HG03025 (cell line): ENCODE measurements at regions not wholly inside any gene's neighbourhood (a gene's known extent, or its start where the extent isn't known, plus 50 kb on each side); places are given as distances from the start of the nearest gene placed in this dataset.
"Not testable (repeated sequence)": the region's sequence is repeated elsewhere in the genome, so short reads cannot be mapped to it uniquely, and the experiment has no call there.

Source experiments
- ATAC-seq: cut with Tn5 transposase; IDR thresholded peaks from one replicate; pipeline ENCODE4 v1.9.1; 2021; ENCODE audit warnings: mild to moderate bottlenecking, moderate library complexity; ENCODE audit not compliant: unreplicated experiment, low FRiP score

GRCh38 chr3:22835041-22835440 lies 368.1 kb upstream of the UBE2E2 start:
- ATAC-seq, result no peak

- no peak for ATAC-seq
Observed at GRCh38 chr3:22836131-22836530, 367.0 kb upstream of the UBE2E2 start.

GRCh38 chr3:22843854-22844253 lies 359.3 kb upstream of the UBE2E2 start:
- ATAC-seq, result no peak

GRCh38 chr3:22846566-22846965 lies 356.6 kb upstream of the UBE2E2 start:
- ATAC-seq, result no peak

DNA sequence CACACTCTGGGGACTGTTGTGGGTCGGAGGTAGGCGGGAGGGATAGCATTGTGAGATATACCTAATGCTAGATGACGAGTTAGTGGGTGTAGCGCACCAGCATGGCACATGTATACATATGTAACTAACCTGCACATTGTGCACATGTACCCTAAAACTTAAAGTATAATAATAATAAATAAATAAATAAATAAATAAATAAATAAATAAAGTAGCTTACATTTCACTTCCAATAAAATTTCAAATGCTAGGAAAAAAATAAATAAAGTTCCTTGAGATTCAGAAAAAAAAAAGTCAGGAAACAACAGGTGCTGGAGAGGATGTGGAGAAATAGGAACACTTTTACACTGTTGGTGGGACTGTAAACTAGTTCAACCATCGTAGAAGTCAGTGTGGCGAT lies 353.5 kb upstream of the UBE2E2 start:
- ATAC-seq, result not testable (repeated sequence)

DNA sequence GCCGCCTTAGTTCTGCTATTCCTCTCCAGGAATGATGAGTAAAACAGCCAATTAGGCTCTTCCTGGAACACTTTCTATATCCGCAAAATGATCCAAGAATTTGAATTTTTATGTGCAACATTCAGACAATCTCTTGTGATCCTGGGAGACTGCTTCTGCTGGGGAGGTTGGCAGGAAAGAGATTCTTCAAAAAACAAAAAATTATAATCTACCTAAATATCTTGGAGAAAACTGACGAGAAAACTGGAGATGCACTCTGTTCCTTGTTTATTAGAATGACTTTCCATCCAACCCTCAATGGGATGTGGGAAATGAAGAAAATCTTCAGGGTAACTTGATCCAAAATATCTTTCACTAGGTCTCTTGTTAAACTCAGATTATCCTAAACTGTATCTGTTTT lies 346.3 kb upstream of the UBE2E2 start:
- no peak for ATAC-seq

DNA sequence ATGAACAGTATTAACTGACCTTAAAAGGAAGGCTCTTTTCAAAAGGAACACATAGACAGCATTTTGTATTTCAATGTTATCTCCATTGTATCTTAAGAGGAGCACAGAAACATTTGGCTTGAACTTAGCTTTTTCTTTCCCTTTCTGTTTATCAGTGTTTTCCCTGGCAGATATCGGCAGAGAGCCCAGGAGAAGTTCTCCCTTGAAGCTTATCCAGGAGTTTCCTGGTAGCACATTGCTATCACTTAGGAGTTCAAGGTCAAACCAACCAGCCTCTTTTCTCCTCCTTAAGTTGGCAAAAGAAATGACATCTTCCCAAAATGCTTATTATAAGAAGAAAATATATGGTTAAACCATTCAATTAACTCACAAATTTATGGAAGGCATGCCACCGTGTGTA lies 344.6 kb upstream of the UBE2E2 start:
- no peak for ATAC-seq

DNA sequence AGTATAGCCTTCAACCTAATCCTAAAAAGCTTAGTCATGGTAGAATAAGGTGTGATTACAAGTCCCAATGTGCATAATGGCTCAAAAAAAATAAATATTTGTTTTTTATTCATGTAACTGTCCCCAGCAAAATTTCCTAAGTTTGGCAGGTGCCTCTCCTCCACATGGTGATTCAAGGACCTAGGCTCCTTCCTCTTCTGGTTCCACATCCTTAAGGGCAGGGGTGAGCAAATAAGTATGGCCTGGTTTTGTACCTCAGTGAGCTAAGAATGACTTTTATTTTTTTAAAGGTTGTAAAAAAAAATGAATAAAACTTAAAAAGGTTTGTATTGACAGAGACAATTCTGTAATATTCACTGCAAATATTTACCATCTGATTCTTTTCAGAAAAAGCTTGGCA lies 343.5 kb upstream of the UBE2E2 start:
- ATAC-seq, result no peak

- no peak for ATAC-seq
Observed at GRCh38 chr3:22861426-22861825, 341.7 kb upstream of the UBE2E2 start.

GRCh38 chr3:22862111-22862510 lies 341.0 kb upstream of the UBE2E2 start:
- no peak for ATAC-seq

GRCh38 chr3:22882834-22883233 lies 320.3 kb upstream of the UBE2E2 start:
- ATAC-seq, result not testable (repeated sequence)

- ATAC-seq, result no peak
Observed at GRCh38 chr3:22885039-22885438, 318.1 kb upstream of the UBE2E2 start.

DNA sequence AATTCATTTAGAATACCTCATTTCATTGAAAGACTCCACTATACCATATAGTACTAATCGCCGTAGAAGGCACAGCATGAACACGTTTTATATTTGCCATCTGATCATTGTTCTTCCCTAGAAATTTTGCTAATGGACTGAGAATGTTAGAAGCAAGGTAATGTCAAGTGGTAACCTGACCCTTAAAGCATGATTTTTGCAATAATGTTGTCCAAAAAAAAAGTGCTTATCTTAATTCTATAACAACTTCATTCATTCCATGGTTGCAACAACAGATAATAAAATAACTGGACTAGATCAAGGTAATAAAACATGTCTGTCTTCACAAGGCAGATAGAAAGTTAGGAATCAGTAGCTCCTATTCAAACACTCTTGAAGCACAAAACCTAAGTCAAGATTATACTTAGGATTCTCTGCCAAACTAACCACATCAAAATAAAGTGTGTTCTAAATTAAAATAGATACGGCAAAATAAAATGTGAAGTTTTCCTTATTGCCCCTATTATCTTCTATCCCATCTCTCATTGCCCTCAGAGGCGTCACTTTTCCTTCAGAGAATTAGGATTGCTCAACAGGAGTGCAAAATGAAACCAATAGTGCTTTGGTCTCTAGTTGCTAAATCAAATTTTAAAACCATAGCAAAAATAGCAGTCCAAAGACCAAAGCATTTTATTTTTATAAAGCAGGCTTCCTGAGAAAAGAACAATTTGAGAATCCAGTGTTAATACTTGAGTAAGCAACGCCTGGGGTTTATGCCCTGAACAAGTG lies 317.4 kb upstream of the UBE2E2 start:
- ATAC-seq, result no peak

DNA sequence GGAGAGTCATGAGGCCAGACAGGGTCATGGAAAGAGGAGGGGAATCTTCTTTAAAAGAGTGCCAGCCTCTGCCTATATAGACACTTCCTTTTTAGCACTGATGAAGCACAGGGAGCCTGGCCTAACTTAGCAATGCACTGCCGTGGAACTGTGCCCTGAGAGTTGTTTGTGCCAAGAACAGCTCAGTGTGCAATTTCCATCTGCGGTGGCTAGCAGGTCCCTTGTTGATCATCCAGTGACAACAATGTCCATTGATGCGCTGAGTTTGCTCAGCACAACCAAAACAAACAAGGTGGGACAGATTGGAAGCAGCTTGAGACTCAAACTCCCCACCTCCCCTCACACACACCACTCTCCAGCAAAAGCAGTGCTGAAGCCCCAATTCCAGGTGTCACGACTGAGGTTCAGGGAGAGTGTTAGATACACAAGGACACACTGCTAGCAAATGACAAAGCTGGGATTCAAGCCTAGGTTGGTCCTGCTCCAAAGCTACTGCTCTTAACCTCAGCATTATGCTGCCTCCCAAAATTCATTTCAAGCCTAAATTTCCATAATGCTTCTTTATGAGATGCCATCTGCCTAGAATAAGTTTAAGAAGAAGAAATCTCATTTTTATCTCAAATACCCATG lies 316.6 kb upstream of the UBE2E2 start:
- ATAC-seq, result no peak

DNA sequence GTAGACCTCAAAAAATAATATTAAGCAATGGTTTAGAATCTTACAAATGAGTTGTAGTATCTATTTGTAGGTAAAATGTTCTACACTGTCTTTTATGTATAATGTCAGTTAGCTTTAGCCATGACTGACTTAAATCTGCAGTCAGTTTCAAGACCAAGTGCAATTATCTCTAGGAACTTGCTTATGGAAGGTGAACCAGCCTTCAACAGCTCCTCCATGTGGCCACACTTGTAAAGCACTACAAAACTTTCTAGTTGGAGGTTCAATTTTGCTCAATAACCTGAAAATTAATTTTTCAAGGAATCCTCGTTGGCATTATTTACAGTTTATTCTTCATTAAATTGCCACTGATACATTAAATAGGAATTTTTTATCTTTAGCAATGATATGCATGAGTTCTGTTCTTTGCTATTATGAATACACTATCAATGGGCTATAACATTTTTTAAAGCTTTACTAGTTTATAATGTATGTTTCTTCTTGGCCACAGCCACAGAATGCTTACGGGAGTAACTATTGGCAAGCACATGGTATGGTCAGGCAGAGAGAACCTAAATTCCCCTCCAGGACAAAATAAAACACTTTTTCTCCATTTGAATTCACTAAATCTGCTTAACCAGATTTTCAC lies 315.3 kb upstream of the UBE2E2 start:
- no peak for ATAC-seq

DNA sequence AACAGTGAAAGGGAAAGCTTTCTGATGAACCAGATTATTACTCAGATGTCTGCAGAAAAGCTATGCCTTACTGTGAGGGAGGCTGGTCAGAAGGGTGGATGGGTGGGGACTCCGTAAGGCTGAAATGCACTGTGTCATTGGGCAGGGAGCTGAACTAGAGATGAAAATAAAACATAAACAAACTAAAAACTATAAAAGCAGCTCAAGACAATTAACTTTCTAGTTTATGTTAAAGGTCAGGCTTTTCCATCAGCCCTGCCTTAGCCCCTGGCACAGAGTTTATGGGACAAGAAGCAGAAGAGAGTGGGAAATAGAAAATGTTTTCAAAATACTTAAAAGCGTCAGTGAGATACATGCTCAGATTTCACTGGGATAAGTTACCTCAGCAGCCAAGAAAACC lies 310.0 kb upstream of the UBE2E2 start:
- ATAC-seq, result no peak

DNA sequence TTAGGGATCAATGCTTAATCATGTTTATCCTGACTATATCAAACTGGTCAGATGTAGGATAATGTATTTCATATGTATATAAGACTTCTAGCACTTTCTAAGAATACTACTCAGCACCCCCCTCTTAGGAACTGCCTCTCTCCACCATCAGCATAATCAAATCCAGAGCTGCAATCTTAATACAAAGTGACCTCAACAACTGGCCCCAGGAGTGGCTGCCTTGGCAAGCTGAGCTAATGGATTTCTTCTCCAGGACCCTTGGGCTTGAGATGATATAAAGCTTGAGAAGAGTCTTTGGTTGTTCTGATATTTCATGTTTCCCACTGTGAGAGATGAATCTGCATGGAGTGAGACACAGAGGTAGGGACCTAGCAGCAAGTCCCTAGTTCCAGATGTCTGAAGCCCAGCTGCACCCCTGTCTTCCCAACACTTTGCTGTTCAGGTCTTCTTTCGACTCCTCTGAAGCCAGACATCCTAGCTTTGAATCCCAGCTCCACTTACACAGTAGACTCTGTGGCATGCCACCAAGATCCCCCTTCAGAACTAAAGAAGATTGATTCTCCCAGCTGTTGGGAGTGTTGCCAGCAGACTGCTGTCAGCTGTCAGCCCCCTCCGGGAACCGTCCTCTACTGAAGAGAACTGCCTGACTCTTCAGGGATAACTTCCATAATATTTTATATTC lies 309.3 kb upstream of the UBE2E2 start:
- ATAC-seq, result no peak

GRCh38 chr3:22894865-22895264 lies 308.3 kb upstream of the UBE2E2 start:
- ATAC-seq, result no peak

GRCh38 chr3:22895671-22896070 lies 307.5 kb upstream of the UBE2E2 start:
- no peak for ATAC-seq

DNA sequence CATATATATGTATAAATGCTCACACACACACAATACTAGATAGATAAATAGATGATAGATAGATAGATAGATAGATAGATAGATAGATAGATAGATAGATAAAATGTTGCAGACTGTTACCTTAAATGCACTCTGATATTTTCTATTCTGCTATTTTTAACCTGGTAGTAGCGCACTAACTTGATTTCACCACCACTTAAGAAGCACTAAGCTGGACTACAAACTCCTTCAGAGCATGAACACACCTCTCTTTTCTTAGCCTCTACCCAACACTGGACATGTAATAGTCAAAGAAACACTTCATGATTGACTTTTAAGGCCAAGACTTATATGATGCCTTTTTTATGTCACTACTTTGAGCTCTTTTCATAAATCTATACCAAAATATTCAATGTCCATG lies 304.6 kb upstream of the UBE2E2 start:
- ATAC-seq, result no peak

- no peak for ATAC-seq
Observed at GRCh38 chr3:22899441-22899840, 303.7 kb upstream of the UBE2E2 start.
